ENCODE measurements at regions not wholly inside any gene's neighbourhood (a gene's known extent, or its start where the extent isn't known, plus 50 kb on each side); places are given as distances from the start of the nearest gene placed in this dataset.

DNA sequence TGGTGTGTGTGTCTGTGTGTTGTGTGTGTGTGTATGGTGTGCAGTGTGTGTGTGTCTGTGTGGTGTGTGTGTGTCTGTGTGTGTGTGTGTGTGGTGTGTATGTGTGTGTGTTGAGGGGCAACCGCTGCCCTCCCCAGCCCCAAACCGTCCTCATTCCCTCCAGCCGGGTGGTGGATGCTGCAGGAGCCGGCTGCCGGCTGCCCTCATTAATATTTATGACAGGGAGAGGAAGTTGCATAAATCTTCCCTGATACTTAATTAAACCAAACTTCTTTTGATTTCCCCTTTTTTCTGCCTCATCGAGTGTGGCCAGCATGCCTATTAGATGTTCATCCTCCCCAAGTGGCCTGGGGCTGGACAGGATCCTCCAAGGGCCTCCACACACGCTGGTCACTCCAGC, 121.4 kb upstream of the MVB12B start:
- Histone ChIP-seq H3K4me3 (no peak overlapping the region), H3K79me2 (ENCODE audit: control insufficient read depth, insufficient read depth, low read length) (no peaks in the 10 kb centered on the region), H2AFZ (ENCODE audit: low read depth, low read length) (no peak overlapping the region), H3K4me1 (replicated peaks in 1 of 2; ENCODE audit: control insufficient read depth in 2 of 2, insufficient read depth in 2 of 2, low read length in 2 of 2) (no peaks in the 10 kb centered on the region), H4K20me1 (replicated peaks; ENCODE audit: control insufficient read depth, insufficient read depth, low read length) (no peaks in the 10 kb centered on the region), H3K9me3 (replicated peaks; ENCODE audit: control insufficient read depth, insufficient read depth, low read depth, low read length) (no peaks in the 10 kb centered on the region; the same call in none of the 2 replicates), H3K9ac (ENCODE audit: insufficient read depth in 1 of 2, low read depth in 2 of 2, low read length in 2 of 2) (no peak overlapping the region), H3K4me2 (ENCODE audit: insufficient read depth, low read length) (no peak overlapping the region), H3K36me3 (ENCODE audit: control insufficient read depth, insufficient read depth, low read length) (no peaks in the 10 kb centered on the region), H3K27me3 (ENCODE audit: control insufficient read depth in 2 of 2, insufficient read depth in 2 of 2, low read length in 2 of 2) (no peaks in the 10 kb centered on the region; a peak in 1 of 5 replicates), H3K9me1 (ENCODE audit: control insufficient read depth, insufficient read depth, low read length) (no peaks in the 10 kb centered on the region), H3K27ac (ENCODE audit: extremely low read depth, low read depth, low read length) (no peak overlapping the region)
- ChIA-PET POLR2A (no interaction called here), CTCF (ENCODE audit: low intra/inter-chr PET ratio) (no interaction called here)
- no peak for FAIRE-seq
- in situ Hi-C loops (cut with MboI) (no loop called here), intact Hi-C loops (cut with micrococcal nuclease) (no loop called here)
- TF ChIP-seq ZNF77 (CRISPR knock-in tag; IDR thresholded peaks at IDR 0.05) (no peak), ZNF23 (CRISPR knock-in tag; IDR thresholded peaks at IDR 0.05) (no peak), NCOA6 (IDR thresholded peaks at IDR 0.05) (no peak), ZKSCAN8 (CRISPR knock-in tag; IDR thresholded peaks at IDR 0.05) (no peak), ZNF778 (CRISPR knock-in tag; IDR thresholded peaks at IDR 0.05) (no peak), L3MBTL2 (IDR thresholded peaks at IDR 0.05) (no peak), BMI1 (IDR thresholded peaks at IDR 0.05; ENCODE audit: low read length) (no peak), CHCHD3 (CRISPR knock-in tag; IDR thresholded peaks at IDR 0.05) (no peak)
- TF ChIP-seq, protein P1, sequence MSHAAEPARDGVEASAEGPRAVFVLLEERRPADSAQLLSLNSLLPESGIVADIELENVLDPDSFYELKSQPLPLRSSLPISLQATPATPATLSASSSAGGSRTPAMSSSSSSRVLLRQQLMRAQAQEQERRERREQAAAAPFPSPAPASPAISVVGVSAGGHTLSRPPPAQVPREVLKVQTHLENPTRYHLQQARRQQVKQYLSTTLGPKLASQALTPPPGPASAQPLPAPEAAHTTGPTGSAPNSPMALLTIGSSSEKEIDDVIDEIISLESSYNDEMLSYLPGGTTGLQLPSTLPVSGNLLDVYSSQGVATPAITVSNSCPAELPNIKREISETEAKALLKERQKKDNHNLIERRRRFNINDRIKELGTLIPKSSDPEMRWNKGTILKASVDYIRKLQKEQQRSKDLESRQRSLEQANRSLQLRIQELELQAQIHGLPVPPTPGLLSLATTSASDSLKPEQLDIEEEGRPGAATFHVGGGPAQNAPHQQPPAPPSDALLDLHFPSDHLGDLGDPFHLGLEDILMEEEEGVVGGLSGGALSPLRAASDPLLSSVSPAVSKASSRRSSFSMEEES (CRISPR knock-in tag; IDR thresholded peaks at IDR 0.05) = no peak
- TF ChIP-seq, protein P2, sequence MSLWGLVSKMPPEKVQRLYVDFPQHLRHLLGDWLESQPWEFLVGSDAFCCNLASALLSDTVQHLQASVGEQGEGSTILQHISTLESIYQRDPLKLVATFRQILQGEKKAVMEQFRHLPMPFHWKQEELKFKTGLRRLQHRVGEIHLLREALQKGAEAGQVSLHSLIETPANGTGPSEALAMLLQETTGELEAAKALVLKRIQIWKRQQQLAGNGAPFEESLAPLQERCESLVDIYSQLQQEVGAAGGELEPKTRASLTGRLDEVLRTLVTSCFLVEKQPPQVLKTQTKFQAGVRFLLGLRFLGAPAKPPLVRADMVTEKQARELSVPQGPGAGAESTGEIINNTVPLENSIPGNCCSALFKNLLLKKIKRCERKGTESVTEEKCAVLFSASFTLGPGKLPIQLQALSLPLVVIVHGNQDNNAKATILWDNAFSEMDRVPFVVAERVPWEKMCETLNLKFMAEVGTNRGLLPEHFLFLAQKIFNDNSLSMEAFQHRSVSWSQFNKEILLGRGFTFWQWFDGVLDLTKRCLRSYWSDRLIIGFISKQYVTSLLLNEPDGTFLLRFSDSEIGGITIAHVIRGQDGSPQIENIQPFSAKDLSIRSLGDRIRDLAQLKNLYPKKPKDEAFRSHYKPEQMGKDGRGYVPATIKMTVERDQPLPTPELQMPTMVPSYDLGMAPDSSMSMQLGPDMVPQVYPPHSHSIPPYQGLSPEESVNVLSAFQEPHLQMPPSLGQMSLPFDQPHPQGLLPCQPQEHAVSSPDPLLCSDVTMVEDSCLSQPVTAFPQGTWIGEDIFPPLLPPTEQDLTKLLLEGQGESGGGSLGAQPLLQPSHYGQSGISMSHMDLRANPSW (CRISPR knock-in tag; IDR thresholded peaks at IDR 0.05) = no peak
- TF ChIP-seq, protein P3, sequence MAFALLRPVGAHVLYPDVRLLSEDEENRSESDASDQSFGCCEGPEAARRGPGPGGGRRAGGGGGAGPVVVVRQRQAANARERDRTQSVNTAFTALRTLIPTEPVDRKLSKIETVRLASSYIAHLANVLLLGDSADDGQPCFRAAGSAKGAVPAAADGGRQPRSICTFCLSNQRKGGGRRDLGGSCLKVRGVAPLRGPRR (CRISPR knock-in tag; IDR thresholded peaks at IDR 0.05) = no peak
- ATAC-seq = no peak
- DNase-seq (ENCODE audit: extremely low read depth in 1 of 4, low spot score in 3 of 4) = no peak
- 0% methylated on average over 6 of the region's 7 CpGs for WGBS (ENCODE audit: insufficient coverage, low coverage, missing lambda C conversion rate)
- no TSS peak for BruUV-seq (replicated peaks)

All from K562 (cell line).